ENCODE measurements at regions not wholly inside any gene's neighbourhood (a gene's known extent, or its start where the extent isn't known, plus 50 kb on each side); places are given as distances from the start of the nearest gene placed in this dataset.
"Not testable (repeated sequence)": the region's sequence is repeated elsewhere in the genome, so short reads cannot be mapped to it uniquely, and the experiment has no call there.

GRCh38 chr17:63291258-63291657 lies 154.8 kb downstream of the CYB561 start:
- no peak for DNase-seq (ENCODE audit: low spot score)

DNA sequence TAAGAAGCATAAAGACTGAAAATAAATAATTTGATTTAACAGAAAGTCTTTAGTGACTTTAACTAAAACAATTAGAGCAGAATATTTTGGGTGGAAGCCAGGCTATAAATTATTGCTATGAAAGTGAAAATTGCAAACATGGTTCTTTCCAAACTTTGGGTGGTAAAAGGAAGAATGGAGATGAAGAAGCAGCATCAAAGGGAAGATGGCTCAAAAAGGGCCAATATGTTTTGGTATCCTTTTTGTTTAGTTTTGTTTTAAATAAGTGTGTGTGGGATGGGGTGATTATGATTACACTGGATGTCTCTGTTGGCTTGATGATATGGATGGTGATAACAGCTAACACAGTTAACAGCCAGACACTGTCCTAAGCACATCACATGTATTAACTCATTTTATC lies 153.7 kb downstream of the CYB561 start:
- no peak for DNase-seq (ENCODE audit: low spot score)

GRCh38 chr17:63293323-63294075 lies 152.6 kb downstream of the CYB561 start:
- DNase-seq (ENCODE audit: low spot score): no peak

GRCh38 chr17:63294776-63295175 lies 151.3 kb downstream of the CYB561 start:
- DNase-seq (ENCODE audit: low spot score): no peak

- no peak for DNase-seq (ENCODE audit: low spot score)
These were observed 150.8 kb downstream of the CYB561 start for GRCh38 chr17:63295288-63295687.

- no peak for DNase-seq (ENCODE audit: low spot score)
These were observed 150.1 kb downstream of the CYB561 start for GRCh38 chr17:63295839-63296590.

DNA sequence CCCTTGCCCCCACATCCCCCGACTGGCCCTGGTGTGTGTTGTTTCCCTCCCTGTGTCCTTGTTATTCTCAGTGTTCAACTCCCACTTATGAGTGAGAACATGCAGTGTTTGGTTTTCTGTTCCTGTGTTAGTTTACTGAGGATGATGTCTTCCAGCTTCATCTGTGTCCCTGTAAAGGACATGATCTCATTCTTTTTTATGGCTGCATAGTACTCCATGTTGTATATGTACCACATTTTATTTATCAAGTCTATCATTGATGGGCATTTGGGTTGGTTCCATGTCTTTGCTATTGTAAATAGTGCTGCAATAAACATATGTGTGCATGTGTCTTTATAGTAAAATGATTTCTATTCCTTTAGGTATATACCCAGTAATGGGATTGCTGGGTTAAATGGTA lies 147.2 kb downstream of the CYB561 start:
- not testable (repeated sequence) for DNase-seq (ENCODE audit: low spot score)

- DNase-seq (ENCODE audit: low spot score): no peak
These were observed 141.3 kb downstream of the CYB561 start for GRCh38 chr17:63304704-63305261.

DNA sequence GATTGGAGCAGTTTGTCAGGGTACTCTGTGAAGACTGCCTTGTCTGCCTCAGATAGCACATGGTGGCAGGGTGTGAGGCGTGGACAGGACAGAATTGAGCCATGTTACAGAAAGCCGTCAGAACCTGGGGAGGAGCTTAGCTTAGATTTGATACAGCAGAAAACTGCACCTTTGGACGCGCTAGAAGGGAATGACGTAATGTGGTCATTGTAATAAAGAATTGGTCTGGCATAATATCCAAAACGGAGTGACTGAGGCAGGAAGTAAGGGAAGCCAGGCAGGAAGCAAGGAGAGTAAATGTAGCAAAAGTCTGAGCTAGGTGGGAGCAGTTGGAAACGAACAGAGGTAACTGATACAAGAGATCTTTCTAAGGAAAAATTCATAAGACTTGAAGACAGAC lies 140.2 kb downstream of the CYB561 start:
- DNase-seq (ENCODE audit: low spot score): no peak

DNA sequence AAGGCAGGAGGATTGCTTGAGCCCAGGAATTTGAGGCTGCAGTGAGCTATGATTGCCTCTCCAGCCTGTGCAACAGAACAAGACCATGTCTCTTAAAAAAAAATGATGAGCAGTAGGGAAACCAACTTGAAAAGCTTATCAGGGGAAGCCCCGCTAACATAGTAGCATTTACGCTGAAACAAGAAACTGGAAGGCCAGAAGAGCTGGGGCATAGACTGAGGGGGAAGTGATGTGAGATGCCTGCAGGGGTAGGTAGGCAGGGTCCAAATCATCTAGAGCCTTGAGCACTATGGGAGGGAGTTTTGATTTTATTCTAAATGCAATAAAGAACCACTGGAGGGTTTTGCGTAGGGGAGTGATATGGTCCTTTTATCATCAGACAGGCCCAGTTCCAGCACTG lies 139.3 kb downstream of the CYB561 start:
- no peak for DNase-seq (ENCODE audit: low spot score)

GRCh38 chr17:63308272-63308671 lies 137.8 kb downstream of the CYB561 start:
- DNase-seq (ENCODE audit: low spot score): no peak

DNA sequence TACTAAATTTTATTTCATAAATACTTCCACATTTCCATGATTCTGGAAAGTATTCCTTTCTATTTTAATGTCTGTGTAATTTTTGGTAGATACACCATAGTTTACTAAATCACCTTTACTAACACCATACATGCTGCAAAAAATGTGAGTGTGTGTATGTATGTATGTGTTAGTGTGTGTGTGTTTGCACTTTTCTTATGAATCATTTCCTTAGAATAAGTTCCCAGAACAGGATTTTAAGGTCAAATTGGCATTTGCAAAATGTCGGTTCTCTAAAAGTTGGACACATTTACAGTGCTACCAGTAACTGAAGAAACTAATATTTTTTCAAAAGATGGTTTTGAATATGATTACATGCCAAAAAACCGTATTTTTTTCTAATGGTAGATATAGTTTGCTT lies 137.1 kb downstream of the CYB561 start:
- DNase-seq (ENCODE audit: low spot score): no peak

GRCh38 chr17:63311416-63311937 lies 134.6 kb downstream of the CYB561 start:
- DNase-seq (ENCODE audit: low spot score): no peak

- DNase-seq (ENCODE audit: low spot score): no peak
These were observed 131.3 kb downstream of the CYB561 start for GRCh38 chr17:63314761-63315160.

- no peak for DNase-seq (ENCODE audit: low spot score)
These were observed 130.0 kb downstream of the CYB561 start for GRCh38 chr17:63316100-63316499.

DNA sequence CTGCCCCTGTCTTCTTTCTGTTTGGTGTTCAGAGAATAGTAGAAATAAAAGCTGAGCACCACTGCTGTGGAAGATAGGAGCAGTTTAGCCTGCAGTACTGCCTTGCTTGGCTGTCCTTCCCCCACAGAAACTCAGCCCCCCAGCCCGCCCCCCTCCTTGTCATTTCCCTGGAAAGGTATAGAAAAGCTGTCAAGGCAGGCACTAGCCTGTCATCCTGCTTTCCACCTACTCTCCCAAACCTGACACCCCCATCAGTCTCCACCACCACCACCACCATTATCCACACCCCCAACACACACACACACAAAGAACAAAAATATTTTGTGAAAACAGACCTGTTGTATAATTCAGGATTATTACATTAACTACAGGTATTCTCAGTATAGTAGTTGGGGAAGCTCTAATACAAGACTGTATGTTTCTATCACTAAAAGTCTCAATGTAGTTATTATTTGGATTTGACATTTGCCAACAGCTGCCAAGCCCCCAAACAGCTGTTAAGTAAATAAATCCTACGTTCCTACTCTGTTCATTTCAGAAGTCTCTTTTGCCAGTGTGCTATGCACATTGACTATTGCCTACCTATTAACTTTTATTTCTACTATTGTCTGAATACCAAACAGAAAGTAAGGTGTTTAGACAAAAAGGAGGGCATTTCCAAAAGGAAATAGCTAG lies 128.8 kb downstream of the CYB561 start:
- no peak for DNase-seq (ENCODE audit: low spot score)

GRCh38 chr17:63325808-63326207 lies 120.3 kb downstream of the CYB561 start:
- DNase-seq (ENCODE audit: low spot score): no peak

DNA sequence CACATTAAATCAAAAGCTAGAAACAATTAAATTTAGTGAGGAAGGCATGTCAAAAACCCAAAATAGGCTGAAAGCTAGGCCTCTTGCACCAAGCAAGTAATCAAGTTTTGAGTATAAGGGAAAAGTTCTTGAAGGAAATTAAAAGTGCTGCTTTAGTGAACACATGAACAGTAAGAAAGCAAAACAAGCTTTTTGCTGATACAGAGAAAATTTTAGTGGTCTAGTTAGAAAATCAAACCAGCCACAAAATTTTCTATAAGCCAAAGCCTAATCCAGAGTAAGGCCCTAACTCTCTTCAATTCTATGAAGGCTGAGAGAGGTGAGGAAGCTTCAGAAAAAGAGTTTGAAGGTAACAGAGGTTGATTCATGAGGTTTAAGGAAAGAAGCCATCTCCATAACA lies 116.2 kb downstream of the CYB561 start:
- DNase-seq (ENCODE audit: low spot score): no peak

- DNase-seq (ENCODE audit: low spot score): no peak
These were observed 114.6 kb downstream of the CYB561 start for GRCh38 chr17:63331301-63332061.

GRCh38 chr17:63332286-63332685 lies 113.8 kb downstream of the CYB561 start:
- no peak for DNase-seq (ENCODE audit: low spot score)

- DNase-seq (ENCODE audit: low spot score): no peak
These were observed 112.2 kb downstream of the CYB561 start for GRCh38 chr17:63333869-63334268.
